OCI-LY1 (cell line): ENCODE measurements at regions not wholly inside any gene's neighbourhood (a gene's known extent, or its start where the extent isn't known, plus 50 kb on each side); places are given as distances from the start of the nearest gene placed in this dataset.

Experiments used
- CTCF ChIP-seq: fragments of 200-600 bp; sonication (generic), shearing (Covaris generic); IDR thresholded peaks from 2 replicates; pipeline ENCODE4 v1.5.1; 2017; ENCODE audit warnings: mild to moderate bottlenecking, antibody characterized with exemption, low read length, moderate library complexity, mixed read lengths
- EZH2 ChIP-seq: fragments of 200-600 bp; sonication (generic), shearing (Covaris generic); IDR thresholded peaks from 2 replicates; pipeline ENCODE4 v1.8.0; 2017; ENCODE audit warnings: borderline replicate concordance, mixed run types, mild to moderate bottlenecking, antibody characterized with exemption, low read length, moderate library complexity, mixed read lengths

GRCh38 chr6:170164271-170164900 lies 126.5 kb downstream of the DLL1 start:
- TF ChIP-seq CTCF: no peak
- no peak for TF ChIP-seq EZH2
